Epidermal melanocyte (primary cell): ENCODE measurements at regions not wholly inside any gene's neighbourhood (a gene's known extent, or its start where the extent isn't known, plus 50 kb on each side); places are given as distances from the start of the nearest gene placed in this dataset.

ENCODE experiments used
- DNase-seq: peaks from one replicate; pipeline ENCODE4 v3.0.0; 2011; ENCODE audit warnings: low spot score; ENCODE audit not compliant: insufficient read length

DNA sequence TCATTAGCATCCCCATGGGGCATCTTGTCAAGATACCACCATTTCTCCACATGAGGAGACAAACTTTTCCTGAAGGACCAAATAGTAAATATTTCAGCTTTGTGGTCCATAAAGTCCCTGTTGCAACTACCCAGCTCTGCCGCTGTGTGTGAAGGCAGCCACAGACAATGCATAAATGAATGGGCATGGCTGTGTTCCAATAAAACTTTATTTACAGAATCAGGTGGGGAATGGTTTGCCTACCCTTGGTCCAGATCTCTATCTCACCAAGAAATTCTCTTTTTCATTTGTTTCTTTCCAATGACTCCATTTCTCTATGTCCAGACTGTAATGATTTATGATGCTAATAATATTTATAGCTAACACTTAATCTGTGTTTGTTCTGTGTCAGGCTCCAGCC, 409.3 kb upstream of the TBX3 start:
- DNase-seq, result no peak

DNA sequence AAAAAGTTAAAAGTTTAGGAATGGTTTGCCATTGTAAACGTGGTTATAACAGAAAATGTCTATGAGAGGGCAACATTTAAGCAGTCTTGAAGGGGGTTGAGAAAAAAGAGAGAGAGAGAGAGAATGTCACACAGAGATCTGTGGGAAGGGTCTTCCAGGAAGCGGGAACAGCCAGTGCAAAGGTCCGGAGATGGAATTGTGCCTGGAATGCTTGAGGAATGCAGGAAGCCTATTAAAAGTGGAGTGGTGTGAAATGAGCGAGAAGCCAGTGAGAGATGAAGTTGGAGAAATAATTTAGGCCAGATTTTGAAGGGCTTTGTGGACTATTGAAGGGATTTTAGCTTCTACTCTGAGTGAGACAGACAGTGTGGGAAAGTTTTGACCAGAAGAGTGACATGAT, 406.8 kb upstream of the TBX3 start:
- no peak for DNase-seq

DNA sequence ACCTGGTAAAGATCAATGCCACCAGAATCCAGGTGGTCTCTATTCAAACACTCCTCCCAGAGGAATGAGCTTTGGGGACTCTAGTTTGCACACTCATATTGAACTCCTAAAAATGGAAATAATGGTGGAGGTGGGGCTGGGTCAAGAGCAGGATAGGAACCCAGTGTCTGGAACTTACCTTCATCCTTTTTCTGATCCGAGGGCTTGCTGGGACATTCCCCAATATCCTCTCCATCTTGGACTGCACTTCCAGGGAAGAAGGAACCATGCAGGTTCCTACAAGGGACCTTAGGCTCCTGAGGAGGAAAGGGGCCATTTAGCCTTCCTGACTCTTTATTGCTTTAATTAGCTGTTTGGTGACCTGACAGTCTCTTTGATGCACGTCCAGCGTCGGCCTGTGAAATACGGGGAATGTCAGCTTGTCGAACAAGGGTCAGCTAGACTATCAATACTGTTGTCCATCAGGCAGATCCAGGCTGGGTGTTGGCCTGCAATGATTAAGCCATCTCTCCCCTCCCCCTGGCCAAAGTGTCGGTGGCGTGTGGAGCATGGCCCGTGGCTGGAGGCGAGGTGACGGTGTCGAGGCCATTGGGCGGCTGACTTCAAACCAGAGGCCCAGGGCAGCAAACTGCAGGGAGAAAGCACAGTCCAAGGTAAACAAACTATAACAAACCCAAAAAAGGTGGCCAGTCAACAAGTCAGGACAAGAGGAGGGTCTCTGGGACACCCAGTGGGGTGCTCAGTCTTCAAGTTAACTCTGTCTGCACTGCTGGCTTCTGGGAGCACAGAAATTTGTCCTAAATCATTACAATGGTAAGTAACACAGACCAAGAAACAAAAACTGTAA, 405.2 kb upstream of the TBX3 start:
- DNase-seq, result no peak

DNA sequence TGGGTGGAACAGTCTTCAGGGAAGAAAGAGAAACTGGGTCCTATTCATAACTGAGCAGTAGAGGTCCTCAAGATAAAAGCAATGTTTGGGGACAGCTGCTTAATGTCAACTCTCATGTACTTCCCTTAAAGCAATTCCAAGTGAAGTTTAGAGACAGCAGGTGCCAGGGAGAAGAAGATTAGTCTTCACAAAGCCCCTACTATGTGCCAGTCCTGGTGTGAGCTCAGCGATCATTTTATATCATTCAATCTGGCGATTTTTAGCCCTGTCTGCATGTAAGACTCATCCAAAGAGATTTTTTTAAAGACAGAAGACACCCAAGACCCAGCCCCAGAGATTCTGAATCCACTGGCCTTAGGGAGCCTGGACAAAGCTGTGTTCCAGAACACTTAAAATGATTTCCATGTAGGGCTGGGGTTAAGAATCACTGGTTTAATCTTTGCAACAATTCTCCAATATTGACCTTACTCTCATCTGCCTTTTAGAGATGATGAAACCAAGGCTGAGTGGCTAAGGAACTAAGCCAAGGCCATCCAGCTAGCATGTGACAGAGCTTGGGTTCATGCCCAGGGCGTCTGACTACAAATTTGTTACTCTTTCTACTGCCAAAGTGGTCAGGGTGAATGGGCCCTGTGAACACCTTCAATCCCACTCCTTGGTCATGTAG, 404.5 kb upstream of the TBX3 start:
- DNase-seq, result no peak

DNA sequence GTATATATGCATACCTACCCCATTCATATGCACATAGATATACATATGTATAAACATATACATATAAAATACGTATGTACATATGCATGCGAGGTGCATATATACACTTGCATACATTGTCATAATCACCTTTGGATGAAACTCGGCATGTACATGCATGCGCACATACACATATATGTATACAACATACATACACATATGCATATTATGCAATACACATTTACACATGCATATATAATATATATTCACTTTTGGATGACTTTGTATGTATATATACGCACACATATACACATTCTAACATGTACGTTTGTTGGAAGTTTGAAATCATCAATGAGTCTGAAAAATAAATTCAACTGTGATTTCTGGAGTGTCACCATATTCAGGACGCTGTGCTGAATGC, 401.6 kb upstream of the TBX3 start:
- no peak for DNase-seq

DNA sequence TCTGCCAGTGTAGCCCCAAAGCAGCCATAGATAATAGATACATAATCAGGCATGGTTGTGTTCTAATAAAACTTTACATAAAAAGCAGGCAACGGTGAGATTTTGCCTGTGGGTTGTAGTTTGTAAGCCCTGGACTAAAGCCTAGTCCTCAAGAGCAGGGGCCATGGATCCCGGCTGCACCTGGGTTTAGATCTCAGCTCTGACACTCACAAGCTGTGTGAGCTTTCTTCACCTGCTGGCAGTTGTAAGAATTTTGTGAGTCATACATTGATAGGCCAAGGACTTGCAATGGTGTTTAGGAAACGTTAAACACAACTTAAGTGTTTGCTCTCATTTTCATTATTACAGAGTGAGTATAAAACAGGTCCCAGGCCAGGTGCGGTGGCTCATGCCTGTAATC, 395.8 kb upstream of the TBX3 start:
- DNase-seq, result no peak

DNA sequence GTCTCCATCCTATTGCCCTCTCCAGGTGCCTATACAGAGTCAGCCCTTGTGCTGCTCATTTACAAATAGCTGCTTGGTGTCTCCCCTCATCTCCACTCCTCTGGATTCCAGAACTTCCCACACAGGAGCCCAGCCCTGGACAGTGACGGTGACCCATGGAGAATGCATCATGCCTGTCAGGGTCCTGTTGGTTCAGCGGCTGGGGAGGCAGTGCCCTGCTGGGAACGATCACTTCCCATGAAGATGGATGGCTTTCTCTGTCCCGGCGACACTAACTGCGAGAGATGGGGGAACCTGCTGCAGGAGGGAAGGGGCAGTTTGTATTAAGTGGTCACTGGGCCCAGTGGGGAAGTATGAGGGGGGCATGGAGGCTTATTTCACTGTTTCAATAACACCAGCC, 395.0 kb upstream of the TBX3 start:
- DNase-seq, result no peak

DNA sequence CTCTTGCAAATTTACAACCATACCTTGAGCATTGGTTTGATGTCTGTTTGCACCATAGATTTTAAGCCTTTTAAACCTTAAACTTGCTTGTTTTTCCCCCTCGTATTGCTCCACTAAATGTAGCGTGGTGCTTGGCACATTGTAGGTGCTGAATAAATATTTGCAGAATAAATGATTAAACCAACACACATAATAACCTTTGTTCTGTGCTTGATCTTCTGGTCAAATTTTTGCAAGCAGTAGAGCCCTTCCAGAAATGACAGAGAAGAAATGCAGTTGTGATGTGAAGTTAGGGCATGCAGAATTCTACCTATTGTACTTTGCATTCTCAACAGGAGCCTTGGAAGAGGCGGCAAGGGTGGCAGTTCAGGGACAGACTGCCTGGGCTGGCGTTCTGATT, 394.4 kb upstream of the TBX3 start:
- DNase-seq, result no peak

DNA sequence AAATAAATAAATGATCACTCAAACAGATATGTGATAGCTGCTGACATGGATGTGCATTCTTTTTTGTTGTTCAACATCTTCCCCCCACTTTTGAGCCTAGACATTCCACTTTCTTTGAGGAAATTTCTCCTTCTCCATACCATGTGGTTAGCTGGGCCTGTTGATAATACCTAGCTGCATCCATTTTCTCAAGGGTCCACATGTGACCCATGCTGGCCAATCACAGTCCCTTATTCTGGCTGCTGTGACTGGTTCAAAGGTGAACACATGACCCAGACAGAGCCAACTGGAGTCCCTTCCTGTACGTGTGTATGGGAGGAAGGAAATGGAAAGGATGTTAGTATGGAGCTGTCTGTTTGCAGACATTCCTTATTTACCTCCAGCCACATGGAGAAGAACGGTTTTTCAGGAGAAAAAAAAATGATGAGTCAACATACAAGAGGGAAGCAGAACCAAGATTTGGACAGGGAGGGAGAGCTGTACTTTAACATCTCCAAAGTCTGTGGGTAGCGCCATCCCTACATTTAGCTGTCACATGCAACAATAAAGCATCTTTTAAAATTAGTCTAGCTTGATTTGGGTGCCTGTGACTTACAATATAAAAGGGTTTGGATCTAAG, 391.7 kb upstream of the TBX3 start:
- no peak for DNase-seq

DNA sequence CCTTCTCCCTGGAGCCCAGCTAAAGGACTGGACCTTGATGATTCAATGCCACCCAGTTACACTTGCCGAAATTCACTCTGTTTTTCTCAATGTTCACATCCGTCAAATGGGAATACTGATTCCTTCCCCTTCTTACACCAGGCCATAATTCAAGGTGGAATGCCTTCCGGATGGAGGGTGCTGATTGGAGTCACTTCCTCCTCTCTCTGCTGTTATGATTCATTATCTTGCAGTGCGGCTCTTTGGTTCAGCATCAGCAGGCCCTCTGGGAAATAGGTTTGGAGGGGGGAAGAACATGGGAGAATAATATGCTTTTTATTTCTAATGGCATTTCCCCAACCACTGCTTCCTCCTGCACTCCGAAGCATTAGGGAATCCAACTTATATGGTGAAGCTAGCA, 390.6 kb upstream of the TBX3 start:
- DNase-seq, result no peak

DNA sequence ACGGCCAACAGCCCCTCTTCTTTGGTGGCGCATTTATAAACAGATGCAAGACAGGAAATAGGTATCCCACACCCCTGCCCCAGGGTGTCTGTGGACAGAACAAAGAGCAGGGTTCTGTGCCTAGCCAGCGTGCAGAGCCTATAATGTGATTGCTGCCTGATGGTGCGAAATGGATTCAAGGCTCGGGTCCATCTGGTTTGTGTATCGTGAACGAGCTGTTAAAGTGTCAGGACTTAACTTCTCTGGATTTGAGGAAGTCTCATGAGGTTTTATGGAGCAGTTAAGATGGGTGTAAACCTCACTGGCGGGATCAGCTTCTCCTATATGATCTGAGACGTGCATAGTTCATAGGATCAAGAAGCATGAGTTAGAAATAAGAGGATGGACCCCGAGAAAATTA, 388.7 kb upstream of the TBX3 start:
- no peak for DNase-seq

DNA sequence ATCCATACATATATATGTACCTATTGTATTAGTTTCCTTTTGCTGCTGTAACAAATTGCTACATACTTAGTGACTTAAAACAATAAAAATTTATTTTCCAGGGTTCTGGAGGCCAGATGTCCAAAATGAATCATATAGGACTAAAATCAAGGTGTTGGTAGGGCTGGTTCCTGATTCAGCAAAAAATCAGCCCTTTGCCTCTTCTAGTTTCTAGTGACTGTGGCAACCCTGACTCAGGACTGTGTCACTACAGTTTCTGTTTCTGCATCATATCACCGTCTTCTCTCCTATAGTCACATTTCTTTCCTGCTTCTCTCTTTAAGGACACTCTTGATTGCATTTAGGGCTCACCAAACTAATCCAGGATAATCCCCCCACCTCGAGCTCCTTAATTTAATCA, 386.3 kb upstream of the TBX3 start:
- no peak for DNase-seq

DNA sequence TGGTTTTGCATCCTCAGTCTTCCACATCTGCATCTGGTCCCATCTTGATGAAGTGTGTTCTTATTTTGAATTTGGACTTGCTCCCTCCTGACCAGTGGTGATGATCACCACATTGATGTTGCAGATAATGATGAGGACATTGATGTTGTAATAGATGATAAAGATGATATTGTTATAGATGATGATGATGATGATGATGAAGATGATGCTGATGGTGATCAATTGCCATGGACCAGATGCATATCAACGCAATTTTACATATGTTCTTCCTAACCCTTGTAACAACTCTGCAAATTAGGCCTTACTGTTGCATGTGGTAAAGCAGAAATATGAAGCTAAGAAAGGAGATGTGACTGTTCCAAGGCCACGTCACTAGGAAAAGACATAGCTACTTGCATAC, 380.3 kb upstream of the TBX3 start:
- DNase-seq, result no peak

DNA sequence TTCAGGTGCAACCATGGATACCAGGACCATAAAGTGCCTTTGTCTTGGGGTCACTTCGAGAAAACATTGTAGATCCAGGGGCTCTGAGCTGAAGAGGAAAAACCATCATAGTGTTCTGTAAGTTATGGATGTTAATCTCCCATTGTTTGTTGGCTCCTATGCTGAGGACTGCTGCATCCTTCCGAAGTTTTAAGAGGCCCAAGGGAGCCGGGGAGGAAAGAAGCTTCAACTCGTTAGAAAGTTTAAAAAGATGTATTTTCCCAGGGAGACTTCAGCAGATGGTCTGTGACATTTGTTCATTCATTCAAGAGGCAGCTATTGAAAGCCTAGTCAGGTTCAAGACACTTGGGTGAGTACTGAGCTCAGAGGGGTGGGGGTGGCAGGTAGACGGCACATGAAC, 378.8 kb upstream of the TBX3 start:
- DNase-seq, result no peak

DNA sequence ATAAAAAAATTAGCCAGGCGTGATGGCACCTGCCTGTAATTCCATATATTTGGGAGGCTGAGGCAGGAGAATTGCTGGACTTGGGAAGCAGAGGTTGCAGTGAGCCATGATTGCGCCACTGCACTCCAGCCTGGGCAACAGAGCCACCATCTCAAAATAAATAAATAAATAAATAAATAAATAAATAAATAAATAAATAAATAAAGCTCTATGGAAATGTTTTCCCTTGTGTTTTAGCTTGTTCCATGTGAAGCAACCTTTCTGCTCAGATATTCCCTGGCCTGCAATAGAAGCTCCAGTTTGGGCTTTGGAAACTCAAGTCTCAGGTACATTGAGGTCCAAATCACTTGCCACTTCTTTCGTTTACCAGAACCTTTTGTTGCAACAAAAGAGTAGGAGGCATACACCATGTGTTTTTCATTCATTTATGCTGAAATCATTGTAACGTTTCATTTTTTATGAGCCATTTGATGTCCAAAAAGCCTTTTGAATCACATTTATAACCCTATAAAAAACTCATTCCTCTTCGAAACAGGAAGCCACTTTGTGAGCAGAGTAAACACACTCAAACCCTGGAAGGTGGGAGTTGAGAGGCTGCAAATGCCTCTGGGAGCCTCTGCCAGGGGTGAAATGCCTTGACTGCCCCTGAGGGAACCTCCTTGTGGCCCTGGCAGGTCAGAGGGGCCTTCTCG, 376.6 kb upstream of the TBX3 start:
- DNase-seq, result no peak

DNA sequence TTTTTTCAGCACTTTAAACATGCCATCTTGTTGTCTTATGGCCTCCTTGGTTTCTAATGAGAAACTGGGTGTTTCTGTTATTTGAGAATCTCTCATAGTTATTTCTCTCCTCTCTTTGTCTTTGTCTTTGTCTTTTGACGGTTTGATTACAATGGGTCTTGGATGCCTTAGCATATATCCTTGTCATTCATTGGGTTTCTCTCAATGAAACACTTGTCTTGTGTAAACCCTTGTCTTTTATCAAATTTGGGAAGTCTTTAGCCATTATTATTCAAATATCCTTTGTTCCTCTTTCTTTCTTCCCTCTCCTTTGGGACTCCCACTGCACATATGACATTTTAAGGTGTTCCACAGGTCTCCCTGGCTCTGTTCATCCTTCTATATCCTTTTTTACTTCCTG, 373.5 kb upstream of the TBX3 start:
- no peak for DNase-seq

DNA sequence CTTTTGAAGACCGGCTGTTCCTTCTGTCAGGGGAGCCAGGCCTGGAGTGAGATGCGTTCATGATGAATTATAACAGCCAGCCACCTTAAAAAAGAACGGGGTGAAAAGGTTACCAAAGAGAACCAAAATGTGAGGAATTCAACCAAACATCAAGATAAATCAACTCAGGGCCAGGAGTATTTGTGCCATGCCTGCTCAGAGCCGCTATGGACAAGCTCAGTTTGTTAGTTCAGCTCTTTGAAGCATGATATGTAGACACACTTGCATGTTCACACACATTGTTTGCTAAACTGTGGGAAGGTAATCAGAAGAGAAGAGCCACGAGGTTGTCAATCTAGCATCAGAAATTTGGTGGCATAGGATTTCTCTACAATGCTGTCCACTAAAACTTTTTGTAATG, 367.4 kb upstream of the TBX3 start:
- no peak for DNase-seq

DNA sequence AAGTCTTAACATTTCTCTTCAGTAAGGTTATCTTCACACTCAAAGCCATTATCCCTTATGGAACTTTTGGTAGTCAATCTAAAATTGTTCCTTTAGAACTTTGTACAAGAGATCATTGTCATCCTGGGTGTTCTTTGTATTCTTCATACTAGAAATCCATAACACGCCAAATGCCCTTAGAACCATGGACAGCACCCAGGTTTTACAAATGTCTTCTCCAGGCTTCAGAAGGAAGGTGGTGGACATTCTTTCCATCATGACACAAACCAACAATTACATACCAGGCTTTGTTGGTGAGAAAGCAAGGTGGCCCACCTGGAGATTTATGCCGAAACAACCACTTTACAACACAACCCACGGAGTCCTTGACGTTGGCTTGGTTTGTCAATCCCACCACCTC, 365.6 kb upstream of the TBX3 start:
- DNase-seq, result no peak

DNA sequence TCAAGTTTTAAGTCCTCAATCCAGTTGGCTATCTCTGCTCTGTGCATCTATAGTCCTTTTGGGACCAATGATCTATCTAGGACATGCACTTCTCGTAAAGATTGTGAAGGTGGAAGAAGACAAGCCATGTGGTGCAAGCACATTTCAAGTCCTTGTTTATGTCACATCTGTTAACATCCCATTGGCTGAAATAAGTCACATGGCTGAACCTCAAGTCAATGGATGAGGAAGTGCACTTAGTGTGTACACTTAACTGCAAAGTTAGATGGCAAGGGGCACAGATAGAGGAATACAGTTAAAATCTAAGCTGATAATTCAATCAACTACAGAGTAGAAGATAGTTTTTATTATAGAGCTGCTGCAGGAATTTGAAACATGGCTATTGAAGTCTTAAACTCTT, 362.8 kb upstream of the TBX3 start:
- no peak for DNase-seq

DNA sequence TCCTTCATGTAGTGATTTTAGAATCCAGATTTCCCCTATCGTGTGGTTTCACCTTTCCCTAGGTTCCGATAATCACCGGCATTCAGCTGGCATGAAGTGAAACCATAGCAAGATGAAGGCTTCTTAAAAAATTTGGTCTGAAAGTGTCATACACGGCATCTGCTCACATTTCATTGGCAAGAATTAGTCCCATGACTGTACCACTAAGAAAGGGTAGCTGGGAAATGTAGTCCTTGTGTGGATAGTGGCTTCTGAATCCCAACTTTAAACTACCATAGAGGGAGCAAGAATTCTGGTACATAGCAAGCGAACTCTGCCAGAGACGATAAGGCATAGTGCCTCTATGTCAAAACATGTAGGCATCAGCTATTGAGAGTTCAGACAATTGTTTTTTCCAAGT, 360.1 kb upstream of the TBX3 start:
- DNase-seq, result no peak

DNA sequence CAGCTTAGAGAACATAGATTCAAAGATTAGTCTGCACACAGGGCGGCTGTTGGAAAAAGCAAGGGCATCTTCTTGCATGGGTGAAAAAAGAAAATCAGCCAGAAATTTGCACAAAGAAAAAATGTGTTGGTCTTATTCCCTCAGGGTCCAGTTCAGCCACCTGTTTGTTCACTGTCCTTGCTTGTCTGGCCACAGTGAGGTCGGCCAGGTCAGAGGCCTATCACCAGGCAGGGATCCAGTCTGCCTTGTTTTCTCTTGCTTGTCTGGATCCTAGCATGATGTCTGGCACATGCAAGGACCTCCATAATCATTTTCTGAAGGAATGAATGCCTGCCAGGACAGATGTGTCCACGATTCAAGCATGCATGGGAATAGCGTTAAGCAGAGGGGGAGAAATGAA, 359.1 kb upstream of the TBX3 start:
- DNase-seq, result no peak

DNA sequence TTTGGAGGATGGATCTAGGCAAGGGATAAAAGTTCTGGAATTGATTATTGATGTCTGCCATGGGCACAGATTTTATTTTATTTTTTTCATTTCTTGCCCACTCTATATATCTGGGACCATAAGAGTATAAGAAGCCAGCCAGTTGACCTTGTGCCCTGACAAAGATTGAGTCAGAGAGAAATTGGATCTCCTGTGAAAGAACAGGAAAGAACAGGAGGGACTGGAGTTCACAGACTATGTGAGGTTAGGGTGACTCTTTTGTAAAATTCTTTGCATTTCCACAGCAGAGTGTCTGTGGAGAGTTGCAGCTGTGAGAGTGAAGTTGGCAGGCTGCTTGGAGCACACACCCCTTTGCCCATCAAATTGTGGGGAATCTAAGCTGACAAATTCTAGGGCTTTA, 358.4 kb upstream of the TBX3 start:
- DNase-seq, result no peak
